Left renal pelvis (tissue), 4 donors: ENCODE measurements at regions not wholly inside any gene's neighbourhood (a gene's known extent, or its start where the extent isn't known, plus 50 kb on each side); places are given as distances from the start of the nearest gene placed in this dataset.
"Not testable (repeated sequence)": the region's sequence is repeated elsewhere in the genome, so short reads cannot be mapped to it uniquely, and the experiment has no call there.

Source experiments
- DNase-seq, 4 donors: peaks; one replicate each; pipeline ENCODE4 v3.0.0-alpha.2; 2013; ENCODE audit warnings: low read depth in 4 of 4, low spot score in 3 of 4

DNA sequence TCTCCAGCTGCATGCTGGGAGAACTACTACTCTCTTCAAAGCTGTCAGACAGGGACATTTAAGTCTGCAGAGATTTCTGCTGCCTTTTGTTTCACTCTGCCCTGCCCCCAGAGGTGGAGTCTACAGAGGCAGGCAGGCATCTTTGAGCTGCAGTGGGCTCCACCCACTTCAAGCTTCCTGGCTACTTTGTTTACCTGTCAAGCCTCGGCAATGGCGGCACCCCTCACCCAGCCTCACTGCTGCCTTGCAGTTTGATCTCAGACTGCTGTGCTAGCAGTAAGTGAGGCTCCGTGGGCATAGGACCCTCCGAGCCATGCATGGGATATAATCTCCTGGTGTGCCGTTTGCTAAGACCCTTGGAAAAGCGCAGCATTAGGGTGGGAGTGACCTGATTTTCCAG is 61.7 kb downstream of the DMRTA1 start:
- not testable (repeated sequence) for DNase-seq

- DNase-seq, result no peak
Measured at GRCh38 chr9:22508790-22509189, 62.2 kb downstream of the DMRTA1 start.

DNA sequence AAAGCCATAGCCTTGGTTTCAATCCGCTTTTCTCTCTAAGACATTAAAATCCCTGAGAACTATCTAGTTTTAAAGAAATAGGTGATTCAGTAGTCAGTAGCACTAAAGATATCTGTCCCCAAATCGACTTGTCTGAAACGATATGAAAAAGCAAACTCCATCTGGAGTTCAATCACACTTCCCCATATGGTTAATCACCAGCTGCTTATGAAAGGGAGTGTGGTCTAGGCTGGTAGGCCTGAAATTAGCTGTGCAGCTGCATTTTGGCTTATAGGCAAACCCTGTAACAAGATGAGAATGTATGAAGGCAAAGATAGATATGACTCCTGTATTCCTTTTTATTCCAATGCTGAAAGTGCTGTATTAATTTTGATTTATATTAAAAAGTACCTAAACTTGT is 65.9 kb downstream of the DMRTA1 start:
- no peak for DNase-seq

- DNase-seq, result no peak
Measured at GRCh38 chr9:22514871-22515270, 68.2 kb downstream of the DMRTA1 start.

DNA sequence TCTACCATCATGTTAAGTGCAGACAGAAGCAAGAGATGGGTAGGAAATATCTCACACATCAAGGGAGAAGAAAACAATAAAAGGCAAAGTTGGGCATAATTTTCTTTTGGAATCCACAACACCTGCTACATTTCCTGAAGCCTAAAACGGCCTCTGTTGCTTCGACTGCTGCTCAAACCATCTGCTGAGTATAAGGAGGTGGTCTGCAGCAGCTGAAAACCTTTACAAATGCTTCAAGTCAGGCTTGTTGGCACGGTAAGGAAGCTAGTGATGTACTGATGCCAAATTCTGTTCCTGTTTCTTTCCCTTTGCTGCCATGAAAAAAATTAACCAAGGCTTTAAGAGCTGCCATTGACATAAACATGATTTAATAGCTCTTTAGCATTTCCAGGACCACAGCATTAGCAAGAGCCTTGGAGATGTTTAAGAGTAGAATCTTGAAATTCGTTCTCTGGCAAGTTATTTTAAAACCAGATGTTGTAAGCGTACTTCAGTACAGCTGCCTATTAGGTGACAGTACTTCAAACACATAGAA is 75.6 kb downstream of the DMRTA1 start:
- DNase-seq, result no peak

- DNase-seq, result no peak
Measured at GRCh38 chr9:22528485-22528884, 81.9 kb downstream of the DMRTA1 start.

DNA sequence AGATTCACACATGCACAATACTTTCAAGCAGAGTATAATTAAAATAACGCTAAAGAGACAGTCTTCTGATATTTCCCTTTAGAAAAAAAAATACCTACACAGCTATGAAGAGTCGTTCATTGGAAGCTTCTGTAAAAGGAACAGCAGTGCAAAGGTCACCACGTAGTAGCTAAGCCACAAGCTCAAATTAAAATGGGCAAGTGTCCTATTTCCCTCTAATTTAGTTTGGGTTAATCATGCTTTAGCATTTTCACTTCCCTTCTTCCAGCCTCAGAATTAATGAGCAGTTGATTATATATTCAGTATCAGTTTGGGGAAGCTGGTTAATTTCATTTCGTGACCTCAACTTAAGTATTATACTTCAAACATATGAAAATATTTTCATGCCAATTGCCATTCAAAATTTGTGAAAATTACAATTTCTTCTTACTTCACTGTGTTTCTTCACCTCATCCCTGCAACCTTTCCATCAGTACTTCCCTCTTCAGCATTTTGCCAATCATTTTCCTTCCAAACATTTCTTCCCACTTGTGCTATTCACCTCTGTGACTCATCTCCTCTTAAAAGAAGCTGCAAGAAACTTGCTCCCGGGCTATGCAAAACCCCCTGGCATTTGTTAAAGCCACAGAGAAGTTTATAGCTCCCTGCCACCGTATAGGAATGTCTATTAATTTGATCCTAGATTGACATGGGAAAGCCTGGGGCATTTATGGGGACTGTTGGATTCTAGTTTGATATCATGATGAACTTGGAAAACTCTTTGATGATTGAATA is 83.0 kb downstream of the DMRTA1 start:
- no peak for DNase-seq

DNA sequence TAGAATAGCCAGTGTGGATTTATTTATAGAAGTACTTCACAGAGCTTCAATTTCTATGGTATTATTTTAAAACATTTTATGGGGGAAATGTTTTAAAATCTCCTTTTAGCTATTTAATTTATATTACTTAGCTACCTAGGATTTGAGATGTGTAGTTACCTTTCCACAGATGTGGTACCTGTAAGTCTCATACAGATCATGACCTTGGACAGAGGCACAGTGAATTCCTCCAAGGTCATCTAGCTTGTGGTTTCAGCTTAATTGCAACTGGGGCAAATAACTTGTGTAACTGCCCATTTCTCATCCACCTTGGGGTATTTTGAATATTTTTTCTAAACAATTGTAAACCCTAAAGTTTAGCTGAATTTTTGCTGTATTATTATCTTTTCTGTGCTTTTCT is 89.2 kb downstream of the DMRTA1 start:
- no peak for DNase-seq

DNA sequence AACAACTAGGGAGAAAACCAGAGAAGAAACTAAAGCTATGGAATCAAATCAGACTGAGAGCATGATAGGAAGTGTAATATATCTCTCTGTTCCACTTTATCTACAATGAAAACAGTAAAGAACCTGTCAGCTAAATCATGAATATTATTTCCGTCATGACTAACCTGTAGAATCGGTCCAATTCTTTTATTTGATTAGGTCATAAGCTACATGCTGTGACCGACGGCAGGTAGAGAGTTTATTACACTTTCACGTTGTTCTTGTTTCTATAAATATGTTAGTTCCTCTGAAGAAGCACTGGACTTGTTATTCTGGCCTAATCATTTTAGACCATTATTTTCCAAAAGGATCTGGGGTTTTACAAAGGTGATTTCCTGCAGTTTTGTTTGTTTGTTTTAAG is 91.1 kb downstream of the DMRTA1 start:
- no peak for DNase-seq

DNA sequence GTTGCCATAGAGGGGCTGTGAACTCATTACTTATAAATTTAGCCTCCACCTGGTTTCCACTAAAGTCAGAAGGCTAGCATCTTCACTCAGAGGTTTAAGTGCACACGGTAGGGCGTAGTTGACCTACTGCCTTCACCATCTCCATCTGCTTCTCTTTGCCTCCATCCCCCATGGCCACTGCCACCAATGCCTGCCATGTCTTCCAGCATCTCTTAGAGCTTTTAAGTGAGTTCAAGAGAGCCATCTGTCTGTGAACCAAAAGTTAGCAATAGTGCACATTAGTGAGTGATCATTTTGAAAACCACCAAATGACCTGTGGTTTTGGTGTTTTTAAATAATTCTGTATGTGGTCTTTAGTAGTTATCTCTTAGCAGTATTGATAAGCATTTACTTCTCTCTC is 102.0 kb downstream of the DMRTA1 start:
- DNase-seq, result no peak

- DNase-seq, result no peak
Measured at GRCh38 chr9:22574740-22575139, 128.1 kb downstream of the DMRTA1 start.

GRCh38 chr9:22580788-22581187 is 134.2 kb downstream of the DMRTA1 start:
- DNase-seq, result no peak

GRCh38 chr9:22582221-22582620 is 135.6 kb downstream of the DMRTA1 start:
- no peak for DNase-seq

DNA sequence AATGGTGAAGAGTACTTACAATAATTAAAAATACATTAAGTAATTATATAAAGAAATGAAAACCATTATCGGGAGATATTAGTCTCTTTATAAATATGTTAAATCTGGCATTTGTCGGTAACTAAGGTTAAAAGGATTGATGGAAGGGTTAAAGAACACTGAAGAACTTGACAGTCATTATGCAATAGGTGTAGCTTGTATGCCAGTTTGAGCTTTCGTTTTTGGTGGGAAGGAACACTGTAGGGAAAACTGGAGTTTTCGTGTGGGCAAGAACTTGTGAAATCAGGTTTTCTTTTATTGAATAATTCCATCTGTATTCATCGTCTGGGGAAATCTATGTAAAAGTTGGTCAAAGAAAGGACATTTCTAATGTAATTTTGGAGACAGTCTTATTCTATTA is 142.3 kb downstream of the DMRTA1 start:
- DNase-seq, result no peak

- no peak for DNase-seq
Measured at GRCh38 chr9:22590336-22591033, 143.9 kb downstream of the DMRTA1 start.

GRCh38 chr9:22595805-22596204 is 149.2 kb downstream of the DMRTA1 start:
- DNase-seq, result no peak

GRCh38 chr9:22617156-22617555 is 170.5 kb downstream of the DMRTA1 start:
- DNase-seq, result no peak

DNA sequence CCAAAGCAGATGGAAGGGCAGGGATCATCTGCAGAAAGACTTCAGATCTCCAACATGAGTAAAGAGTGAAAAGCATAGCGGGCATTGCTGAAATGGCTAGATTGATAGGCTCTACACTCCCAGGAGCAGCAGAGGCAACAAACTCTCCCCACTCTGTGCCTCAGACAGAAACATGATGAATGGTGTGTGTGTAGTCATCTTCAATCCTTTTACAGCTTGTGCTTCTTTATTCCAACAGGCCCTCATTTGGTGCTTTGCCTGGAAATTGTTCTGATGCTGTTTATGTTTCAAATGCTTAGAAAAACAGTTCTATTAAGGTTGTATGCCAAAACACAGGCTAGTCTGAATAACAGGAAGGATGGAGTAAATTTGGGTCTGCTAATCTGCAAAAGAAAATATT is 176.2 kb downstream of the DMRTA1 start:
- DNase-seq, result no peak

- no peak for DNase-seq
Measured at GRCh38 chr9:22623236-22623635, 176.6 kb downstream of the DMRTA1 start.

- no peak for DNase-seq
Measured at GRCh38 chr9:22625540-22625939, 178.9 kb downstream of the DMRTA1 start.

DNA sequence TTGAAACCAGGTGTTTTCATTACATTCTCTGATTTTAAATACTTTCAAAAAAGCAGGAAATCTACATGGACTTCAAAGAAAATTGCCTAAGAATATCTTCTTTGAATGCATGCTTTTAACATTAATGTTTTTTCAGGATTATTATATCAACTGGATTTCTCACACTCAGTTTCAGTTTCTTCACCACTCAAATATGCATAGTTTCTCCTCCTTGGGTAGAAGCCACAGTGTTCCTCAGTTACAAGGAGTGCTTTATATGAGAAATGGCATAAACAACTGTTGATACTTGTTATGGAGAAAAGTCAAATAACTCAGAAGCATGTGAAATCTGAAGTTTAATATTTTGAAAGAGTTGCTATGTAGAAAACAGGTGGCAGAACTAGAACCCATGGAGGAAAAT is 196.9 kb downstream of the DMRTA1 start:
- no peak for DNase-seq

DNA sequence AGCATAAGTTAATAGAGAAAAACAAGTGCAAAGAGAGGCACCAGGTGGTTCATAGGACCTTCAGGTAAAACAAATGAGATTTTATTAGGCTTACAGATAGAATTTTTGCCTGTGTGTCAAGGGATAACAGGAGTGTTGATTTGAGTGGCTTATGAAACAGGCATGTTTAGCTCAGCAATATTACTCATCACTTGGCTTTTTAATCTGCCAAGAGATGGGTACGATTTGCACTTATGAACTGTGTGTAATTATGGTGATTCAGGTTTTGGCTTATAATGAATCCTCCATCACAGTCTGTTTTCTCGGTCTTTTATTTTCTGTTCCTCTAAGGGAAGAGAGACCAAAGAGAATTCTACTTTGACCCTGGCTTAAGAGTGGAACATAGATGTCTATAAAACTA is 199.3 kb downstream of the DMRTA1 start:
- no peak for DNase-seq
